Astrocyte of the spinal cord (primary cell): ENCODE measurements at regions not wholly inside any gene's neighbourhood (a gene's known extent, or its start where the extent isn't known, plus 50 kb on each side); places are given as distances from the start of the nearest gene placed in this dataset.
"Not testable (repeated sequence)": the region's sequence is repeated elsewhere in the genome, so short reads cannot be mapped to it uniquely, and the experiment has no call there.

Source experiments
- DNase-seq: peaks from one replicate; pipeline ENCODE4 v3.0.0; 2011; ENCODE audit warnings: low read depth, low spot score
- H3K4me3 ChIP-seq: 2 replicates; pipeline ENCODE4 v1.5.1; 2011; ENCODE audit warnings: low read depth, mild to moderate bottlenecking, low read length, moderate library complexity
- CTCF ChIP-seq: IDR thresholded peaks from 2 replicates; pipeline ENCODE4 v1.5.1; 2012; ENCODE audit warnings: low read depth, mild to moderate bottlenecking, low read length, inconsistent platforms
- in situ Hi-C: cut with HindIII; loops from 2 replicates; pipeline ENCODE4 v1.10.0; 2017; ENCODE audit warnings: low sequenced_read_pairs

GRCh38 chr3:21234933-21235332 lies 516.1 kb downstream of the ZNF385D start:
- in situ Hi-C loops = no loop called here
- no peak for DNase-seq

GRCh38 chr3:21229426-21230135 lies 521.4 kb downstream of the ZNF385D start:
- in situ Hi-C loops = no loop called here
- H3K4me3 ChIP-seq = no peak overlapping the region
- no peak for DNase-seq
- no peak for TF ChIP-seq CTCF

More at GRCh38 chr3:21234933-21235332, 516.1 kb downstream of the ZNF385D start:
- no peak for TF ChIP-seq CTCF
- no peak overlapping the region for H3K4me3 ChIP-seq

- no peak overlapping the region for H3K4me3 ChIP-seq
- no peak for DNase-seq
- no peak for TF ChIP-seq CTCF
- in situ Hi-C loops = no loop called here
Observed at GRCh38 chr3:21226086-21226485, 524.9 kb downstream of the ZNF385D start.

GRCh38 chr3:21220944-21221343 lies 530.1 kb downstream of the ZNF385D start:
- in situ Hi-C loops = no loop called here
- H3K4me3 ChIP-seq = no peak overlapping the region
- no peak for TF ChIP-seq CTCF
- DNase-seq = no peak

GRCh38 chr3:21216598-21216997 lies 534.4 kb downstream of the ZNF385D start:
- in situ Hi-C loops = no loop called here
- no peak overlapping the region for H3K4me3 ChIP-seq
- DNase-seq = peak; percentile 5
- peak; percentile 33 for TF ChIP-seq CTCF

- H3K4me3 ChIP-seq, in situ Hi-C loops, DNase-seq: not testable (repeated sequence)
Observed at GRCh38 chr3:21204122-21204521, 546.9 kb downstream of the ZNF385D start.

- TF ChIP-seq CTCF = no peak
- H3K4me3 ChIP-seq = no peak overlapping the region
- no peak for DNase-seq
- in situ Hi-C loops = no loop called here
Observed at GRCh38 chr3:21195203-21195602, 555.8 kb downstream of the ZNF385D start.

- H3K4me3 ChIP-seq, DNase-seq, in situ Hi-C loops: not testable (repeated sequence)
Observed at GRCh38 chr3:21194036-21194435, 557.0 kb downstream of the ZNF385D start.
